Right atrium auricular region (tissue), 2 donors: ENCODE measurements at regions not wholly inside any gene's neighbourhood (a gene's known extent, or its start where the extent isn't known, plus 50 kb on each side); places are given as distances from the start of the nearest gene placed in this dataset.

Experiments
- DNase-seq: peaks from one replicate; pipeline ENCODE4 v3.0.0-alpha.2; 2019; ENCODE audit warnings: low spot score
- H3K27ac ChIP-seq, 2 donors: fragments of 200-600 bp; sonication (generic); 1 replicate in 1 of 2; 2 replicates in 1 of 2; pipeline ENCODE4 v1.5.1; 2016 to 2019
- H3K27me3 ChIP-seq, 2 donors: fragments of 200-600 bp; sonication (generic); one replicate each; pipeline versions ENCODE4 v1.5.1 to v1.6.0; 2017 to 2019
- H3K36me3 ChIP-seq: fragments of 200-600 bp; sonication (generic); one replicate; pipeline ENCODE4 v1.5.1; 2016
- H3K4me1 ChIP-seq, 2 donors: fragments of 200-600 bp; sonication (generic); one replicate each; pipeline versions ENCODE4 v1.5.1 to v1.6.0; 2017 to 2019
- H3K4me3 ChIP-seq, 2 donors: fragments of 200-600 bp; sonication (generic); 1 replicate in 1 of 2; 2 replicates in 1 of 2; pipeline ENCODE4 v1.5.1; 2017 to 2019; ENCODE audit warnings: mild to moderate bottlenecking in 1 of 2, moderate library complexity in 1 of 2
- H3K9me3 ChIP-seq, 2 donors: fragments of 200-600 bp; sonication (generic); one replicate each; pipeline ENCODE4 v1.5.1; 2019
- TF ChIP-seq, protein P1 (sequence below), 2 donors: fragments of 200-600 bp; sonication (generic); IDR thresholded peaks; one replicate each; pipeline ENCODE4 v1.5.1; 2019; ENCODE audit warnings: antibody characterized with exemption in 2 of 2

DNA sequence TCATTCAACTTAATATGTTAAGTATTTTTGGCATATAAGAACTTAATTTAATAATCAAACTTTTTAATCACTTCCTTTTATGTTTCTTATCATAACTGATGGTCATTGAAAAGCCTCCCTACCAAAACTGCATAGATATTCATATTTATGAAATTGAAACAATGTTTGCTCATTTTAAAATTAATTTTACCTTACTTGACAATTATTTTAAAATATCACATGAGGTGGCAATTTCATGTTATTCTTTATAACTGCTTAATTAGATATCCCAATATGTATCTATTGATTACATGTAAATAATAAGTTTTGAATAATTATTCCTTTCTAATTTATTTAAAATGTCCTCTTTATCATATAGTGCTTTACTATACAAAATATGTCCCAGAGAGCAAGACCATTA lies 266.1 kb upstream of the NRIP1 start:
- H3K36me3 ChIP-seq, result no peaks in the 10 kb centered on the region
- H3K4me1 ChIP-seq, result no peaks in the 10 kb centered on the region
- H3K9me3 ChIP-seq, result no peaks in the 10 kb centered on the region
- TF ChIP-seq, protein P1, sequence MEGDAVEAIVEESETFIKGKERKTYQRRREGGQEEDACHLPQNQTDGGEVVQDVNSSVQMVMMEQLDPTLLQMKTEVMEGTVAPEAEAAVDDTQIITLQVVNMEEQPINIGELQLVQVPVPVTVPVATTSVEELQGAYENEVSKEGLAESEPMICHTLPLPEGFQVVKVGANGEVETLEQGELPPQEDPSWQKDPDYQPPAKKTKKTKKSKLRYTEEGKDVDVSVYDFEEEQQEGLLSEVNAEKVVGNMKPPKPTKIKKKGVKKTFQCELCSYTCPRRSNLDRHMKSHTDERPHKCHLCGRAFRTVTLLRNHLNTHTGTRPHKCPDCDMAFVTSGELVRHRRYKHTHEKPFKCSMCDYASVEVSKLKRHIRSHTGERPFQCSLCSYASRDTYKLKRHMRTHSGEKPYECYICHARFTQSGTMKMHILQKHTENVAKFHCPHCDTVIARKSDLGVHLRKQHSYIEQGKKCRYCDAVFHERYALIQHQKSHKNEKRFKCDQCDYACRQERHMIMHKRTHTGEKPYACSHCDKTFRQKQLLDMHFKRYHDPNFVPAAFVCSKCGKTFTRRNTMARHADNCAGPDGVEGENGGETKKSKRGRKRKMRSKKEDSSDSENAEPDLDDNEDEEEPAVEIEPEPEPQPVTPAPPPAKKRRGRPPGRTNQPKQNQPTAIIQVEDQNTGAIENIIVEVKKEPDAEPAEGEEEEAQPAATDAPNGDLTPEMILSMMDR (IDR thresholded peaks at IDR 0.05), result no peak
- no peak for DNase-seq
- H3K4me3 ChIP-seq, result no peak overlapping the region
- no peak overlapping the region for H3K27ac ChIP-seq
- H3K27me3 ChIP-seq, result no peaks in the 10 kb centered on the region

DNA sequence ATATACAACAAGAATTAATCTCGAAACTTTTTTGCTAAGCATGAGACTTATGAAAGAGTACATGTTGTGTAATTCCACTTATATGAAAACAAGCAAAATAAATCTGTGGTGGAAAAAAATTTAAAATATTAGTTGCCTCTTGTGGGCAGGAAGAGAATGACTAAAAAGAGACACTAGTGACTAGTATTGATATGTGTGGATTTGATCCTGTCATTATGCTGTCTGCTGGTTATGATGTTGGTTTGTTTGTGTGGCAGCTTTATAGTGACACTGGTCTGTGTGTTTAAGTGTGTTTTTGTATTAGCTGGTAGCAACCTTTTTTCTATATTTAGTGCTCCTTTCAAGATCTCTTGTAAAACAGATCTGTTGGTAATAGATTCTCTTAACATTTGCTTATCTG lies 267.8 kb upstream of the NRIP1 start:
- Histone ChIP-seq H3K9me3 (no peaks in the 10 kb centered on the region), H3K36me3 (no peaks in the 10 kb centered on the region), H3K4me3 (no peak overlapping the region), H3K27ac (no peak overlapping the region), H3K27me3 (no peaks in the 10 kb centered on the region), H3K4me1 (no peaks in the 10 kb centered on the region)
- TF ChIP-seq, protein P1 (IDR thresholded peaks at IDR 0.05), result no peak
- DNase-seq, result no peak

DNA sequence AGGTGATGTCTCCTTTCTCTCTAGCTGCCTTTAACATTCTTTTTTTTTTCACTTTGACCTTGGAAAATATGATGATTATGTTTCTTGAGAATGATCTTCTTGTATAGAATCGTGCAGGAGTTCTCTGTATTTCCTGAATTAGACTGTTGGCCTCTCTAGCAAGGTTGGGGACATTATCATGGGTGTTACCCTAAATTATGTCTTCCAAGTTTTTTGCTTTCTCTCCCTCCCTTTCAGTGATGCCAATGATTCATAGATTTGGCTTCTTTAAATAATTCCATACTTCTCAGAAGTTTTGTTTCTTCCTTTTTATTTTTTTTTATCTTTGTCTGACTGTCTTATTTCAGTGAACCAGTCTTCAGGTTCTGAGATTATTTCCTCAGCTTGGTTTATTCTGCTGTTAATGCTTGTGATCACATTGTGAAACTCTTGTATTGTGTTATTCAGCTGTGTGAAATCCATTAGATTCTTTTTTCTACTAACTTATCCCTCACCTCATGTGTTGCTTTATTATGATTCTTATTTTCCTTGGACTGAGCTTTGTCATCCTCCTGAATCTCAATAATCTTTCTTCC lies 268.4 kb upstream of the NRIP1 start:
- Histone ChIP-seq H3K27ac (no peak overlapping the region), H3K36me3 (no peaks in the 10 kb centered on the region), H3K27me3 (no peaks in the 10 kb centered on the region), H3K9me3 (no peaks in the 10 kb centered on the region), H3K4me1 (no peaks in the 10 kb centered on the region), H3K4me3 (no peak overlapping the region)
- TF ChIP-seq, protein P1 (IDR thresholded peaks at IDR 0.05), result no peak
- no peak for DNase-seq

DNA sequence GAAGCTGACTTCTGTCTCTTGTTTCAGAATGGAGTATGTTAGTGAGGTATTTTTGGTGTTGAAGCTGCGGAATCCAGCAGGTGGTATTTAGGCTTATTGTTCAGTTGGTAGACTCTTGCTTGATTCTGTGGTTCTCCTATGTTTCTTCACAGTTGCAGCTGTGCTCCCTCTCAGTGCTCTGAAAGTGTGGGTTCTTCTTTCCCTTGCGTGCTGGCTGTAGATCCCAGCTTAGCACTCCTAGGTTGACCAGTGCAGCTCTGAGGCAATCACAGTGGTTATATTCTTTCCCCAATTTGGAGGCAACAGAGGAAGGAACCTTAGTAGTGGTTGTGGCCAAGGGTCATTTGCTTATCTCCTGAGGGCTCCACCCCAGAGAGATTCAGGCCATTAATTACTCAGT lies 269.2 kb upstream of the NRIP1 start:
- TF ChIP-seq, protein P1 (IDR thresholded peaks at IDR 0.05), result no peak
- Histone ChIP-seq H3K36me3 (no peaks in the 10 kb centered on the region), H3K4me3 (no peak overlapping the region), H3K4me1 (no peaks in the 10 kb centered on the region), H3K27me3 (no peaks in the 10 kb centered on the region), H3K9me3 (no peaks in the 10 kb centered on the region), H3K27ac (no peak overlapping the region)
- DNase-seq, result no peak

DNA sequence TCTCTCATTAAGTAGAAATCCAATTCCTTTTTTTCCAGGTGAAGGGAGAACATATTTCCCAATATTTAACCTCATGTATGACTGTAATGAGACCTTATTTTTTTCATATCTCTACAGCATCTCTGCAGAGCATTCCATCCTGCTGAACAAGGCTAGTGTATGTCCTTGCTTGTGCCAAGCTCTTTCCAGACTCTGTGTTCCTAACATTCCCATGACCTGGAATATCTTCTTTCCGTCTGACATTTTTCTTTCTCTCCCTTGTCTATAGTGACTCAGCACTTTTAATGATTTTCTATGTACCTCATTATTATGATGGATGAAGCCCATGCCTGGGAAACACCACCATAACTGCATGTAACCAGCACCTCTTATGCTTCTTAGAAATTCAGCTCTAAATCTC lies 278.3 kb upstream of the NRIP1 start:
- no peak overlapping the region for H3K4me3 ChIP-seq
- no peaks in the 10 kb centered on the region for H3K9me3 ChIP-seq
- no peaks in the 10 kb centered on the region for H3K36me3 ChIP-seq
- no peaks in the 10 kb centered on the region for H3K4me1 ChIP-seq
- DNase-seq, result no peak
- H3K27me3 ChIP-seq, result no peaks in the 10 kb centered on the region
- TF ChIP-seq, protein P1 (IDR thresholded peaks at IDR 0.05), result no peak
- no peak overlapping the region for H3K27ac ChIP-seq

DNA sequence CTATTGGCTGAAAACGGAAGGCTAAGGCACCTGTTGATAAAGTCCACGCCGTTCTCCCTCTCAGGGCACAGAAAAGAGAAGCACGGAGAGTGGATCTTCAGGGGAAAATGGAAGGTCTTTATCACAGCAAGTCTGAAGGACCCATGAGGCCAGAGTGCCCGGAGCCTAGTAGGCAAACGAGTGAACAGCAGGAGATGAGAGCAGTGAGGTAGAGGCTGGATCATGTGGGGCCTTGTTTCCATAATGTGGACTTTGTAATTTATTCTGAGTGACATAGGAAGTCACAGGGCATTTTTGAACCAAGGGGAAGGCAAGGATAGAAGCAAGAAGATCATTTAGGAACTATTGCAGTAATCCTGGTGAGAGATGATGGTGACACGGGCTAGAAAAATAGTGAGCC lies 287.2 kb upstream of the NRIP1 start:
- H3K9me3 ChIP-seq, result no peaks in the 10 kb centered on the region
- no peaks in the 10 kb centered on the region for H3K27me3 ChIP-seq
- DNase-seq, result no peak
- H3K4me3 ChIP-seq, result no peak overlapping the region
- H3K27ac ChIP-seq, result no peak overlapping the region
- H3K36me3 ChIP-seq, result no peaks in the 10 kb centered on the region
- TF ChIP-seq, protein P1 (IDR thresholded peaks at IDR 0.05), result no peak
- H3K4me1 ChIP-seq, result no peaks in the 10 kb centered on the region
